ENCODE measurements at regions not wholly inside any gene's neighbourhood (a gene's known extent, or its start where the extent isn't known, plus 50 kb on each side); places are given as distances from the start of the nearest gene placed in this dataset.

DNA sequence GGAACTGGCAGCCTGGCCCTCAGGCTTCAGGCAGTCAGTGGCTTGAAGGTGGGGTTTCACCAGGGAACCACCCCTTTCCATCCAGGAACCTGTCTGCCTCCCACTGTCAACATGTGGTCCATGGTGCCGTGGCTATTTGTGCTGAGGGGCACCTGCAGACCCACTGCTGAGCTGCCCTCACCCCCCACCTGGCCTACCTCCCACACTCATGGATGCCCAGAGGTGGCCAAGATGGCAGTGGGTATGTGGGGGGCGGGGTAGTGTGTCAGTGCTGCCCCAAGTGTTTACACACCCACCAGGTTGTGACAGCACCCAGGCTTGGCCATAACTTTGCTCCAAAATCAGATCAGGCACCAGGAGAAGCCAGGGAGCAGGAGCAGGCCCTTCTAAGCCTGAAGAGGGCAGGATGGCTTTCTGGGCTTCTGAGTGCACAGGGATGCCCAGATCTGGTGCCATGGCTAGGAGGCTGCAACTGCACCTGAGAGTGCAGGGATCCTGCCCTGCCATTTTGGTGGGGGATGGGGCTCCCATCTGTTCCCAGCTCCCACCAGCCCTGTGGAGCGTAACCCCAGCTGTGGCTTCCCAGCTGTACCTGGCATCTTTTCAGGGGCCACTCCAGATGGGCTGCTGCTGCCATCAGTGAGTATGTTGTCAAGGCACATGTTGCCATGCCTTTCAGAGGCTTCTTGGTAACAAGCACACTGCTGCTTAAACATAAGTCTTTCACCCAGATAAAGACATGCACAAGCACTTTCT lies 263.9 kb downstream of the LRIG3 start:
- Histone ChIP-seq H3K9ac (ENCODE audit: low read depth in 1 of 2, low read length in 2 of 2) (no peak overlapping the region), H3K27me3 (ENCODE audit: control insufficient read depth in 4 of 4, insufficient read depth in 4 of 4, low read length in 3 of 4) (no peaks in the 10 kb centered on the region), H3K36me3 (ENCODE audit: control insufficient read depth in 4 of 4, insufficient read depth in 3 of 4, low read depth in 1 of 4, low read length in 3 of 4) (no peaks in the 10 kb centered on the region), H3K9me3 (ENCODE audit: control insufficient read depth in 4 of 4, low read length in 3 of 4) (peaks cover 0 to 11% (median 6%) of the 10 kb centered on the region in 4 donors), H3K27ac (ENCODE audit: low read depth in 1 of 2, low read length in 2 of 2) (no peak overlapping the region), H3K4me1 (ENCODE audit: control insufficient read depth in 4 of 4, insufficient read depth in 4 of 4, low read length in 3 of 4) (no peaks in the 10 kb centered on the region), H3K4me3 (ENCODE audit: low read depth in 1 of 3, low read length in 3 of 3) (no peak overlapping the region)
- 97% methylated on average over 3 of the region's 3 CpGs for WGBS
- TF ChIP-seq HNF4A (conservative IDR thresholded peaks at IDR 0.05): no peak
- no peak for TF ChIP-seq JUND (IDR thresholded peaks at IDR 0.05)
- TF ChIP-seq, protein P1, sequence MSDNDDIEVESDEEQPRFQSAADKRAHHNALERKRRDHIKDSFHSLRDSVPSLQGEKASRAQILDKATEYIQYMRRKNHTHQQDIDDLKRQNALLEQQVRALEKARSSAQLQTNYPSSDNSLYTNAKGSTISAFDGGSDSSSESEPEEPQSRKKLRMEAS (IDR thresholded peaks at IDR 0.05): no peak
- TF ChIP-seq, protein P2, sequence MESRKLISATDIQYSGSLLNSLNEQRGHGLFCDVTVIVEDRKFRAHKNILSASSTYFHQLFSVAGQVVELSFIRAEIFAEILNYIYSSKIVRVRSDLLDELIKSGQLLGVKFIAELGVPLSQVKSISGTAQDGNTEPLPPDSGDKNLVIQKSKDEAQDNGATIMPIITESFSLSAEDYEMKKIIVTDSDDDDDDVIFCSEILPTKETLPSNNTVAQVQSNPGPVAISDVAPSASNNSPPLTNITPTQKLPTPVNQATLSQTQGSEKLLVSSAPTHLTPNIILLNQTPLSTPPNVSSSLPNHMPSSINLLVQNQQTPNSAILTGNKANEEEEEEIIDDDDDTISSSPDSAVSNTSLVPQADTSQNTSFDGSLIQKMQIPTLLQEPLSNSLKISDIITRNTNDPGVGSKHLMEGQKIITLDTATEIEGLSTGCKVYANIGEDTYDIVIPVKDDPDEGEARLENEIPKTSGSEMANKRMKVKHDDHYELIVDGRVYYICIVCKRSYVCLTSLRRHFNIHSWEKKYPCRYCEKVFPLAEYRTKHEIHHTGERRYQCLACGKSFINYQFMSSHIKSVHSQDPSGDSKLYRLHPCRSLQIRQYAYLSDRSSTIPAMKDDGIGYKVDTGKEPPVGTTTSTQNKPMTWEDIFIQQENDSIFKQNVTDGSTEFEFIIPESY (IDR thresholded peaks at IDR 0.05): no peak
- DNase-seq (ENCODE audit: low spot score): no peak

DNA sequence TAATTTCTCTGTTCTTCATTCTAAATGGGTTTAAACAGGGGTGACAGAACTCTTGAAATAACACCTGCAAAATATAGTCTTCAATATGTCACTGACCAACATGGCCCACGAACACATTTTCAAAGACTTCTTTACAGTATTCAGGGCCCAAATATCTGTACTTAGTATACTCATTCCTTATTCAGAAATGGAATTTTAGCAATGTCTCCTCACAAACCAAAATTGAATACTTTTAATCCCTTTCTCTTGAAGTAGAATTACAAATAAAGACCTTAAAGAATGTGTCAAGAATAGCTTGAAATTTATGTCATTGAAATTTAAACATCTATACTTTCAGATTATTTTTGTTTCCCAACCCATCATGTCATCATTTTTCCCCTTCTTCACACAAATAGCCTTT lies 263.1 kb downstream of the LRIG3 start:
- Histone ChIP-seq H3K4me1 (ENCODE audit: control insufficient read depth in 4 of 4, insufficient read depth in 4 of 4, low read length in 3 of 4) (no peaks in the 10 kb centered on the region), H3K9ac (ENCODE audit: low read depth in 1 of 2, low read length in 2 of 2) (no peak overlapping the region), H3K9me3 (ENCODE audit: control insufficient read depth in 4 of 4, low read length in 3 of 4) (peaks cover 0 to 11% (median 6%) of the 10 kb centered on the region in 4 donors), H3K27ac (ENCODE audit: low read depth in 1 of 2, low read length in 2 of 2) (no peak overlapping the region), H3K4me3 (ENCODE audit: low read depth in 1 of 3, low read length in 3 of 3) (no peak overlapping the region), H3K27me3 (ENCODE audit: control insufficient read depth in 4 of 4, insufficient read depth in 4 of 4, low read length in 3 of 4) (no peaks in the 10 kb centered on the region), H3K36me3 (ENCODE audit: control insufficient read depth in 4 of 4, insufficient read depth in 3 of 4, low read depth in 1 of 4, low read length in 3 of 4) (no peaks in the 10 kb centered on the region)
- TF ChIP-seq FOXA2 (IDR thresholded peaks at IDR 0.05): no peak
- TF ChIP-seq EGR1 (IDR thresholded peaks at IDR 0.05; ENCODE audit: low read depth in 2 of 2): no peak
- TF ChIP-seq, protein P1 (IDR thresholded peaks at IDR 0.05): no peak
- TF ChIP-seq FOXA1 (IDR thresholded peaks at IDR 0.05): no peak
- TF ChIP-seq RAD21 (IDR thresholded peaks at IDR 0.05): no peak
- TF ChIP-seq GABPA (IDR thresholded peaks at IDR 0.05 in 1 of 2, conservative IDR thresholded peaks at IDR 0.05 in 1 of 2): no peak
- no peak for TF ChIP-seq SP1 (IDR thresholded peaks at IDR 0.05)
- TF ChIP-seq NR2F2 (IDR thresholded peaks at IDR 0.05): no peak
- TF ChIP-seq, protein P3, sequence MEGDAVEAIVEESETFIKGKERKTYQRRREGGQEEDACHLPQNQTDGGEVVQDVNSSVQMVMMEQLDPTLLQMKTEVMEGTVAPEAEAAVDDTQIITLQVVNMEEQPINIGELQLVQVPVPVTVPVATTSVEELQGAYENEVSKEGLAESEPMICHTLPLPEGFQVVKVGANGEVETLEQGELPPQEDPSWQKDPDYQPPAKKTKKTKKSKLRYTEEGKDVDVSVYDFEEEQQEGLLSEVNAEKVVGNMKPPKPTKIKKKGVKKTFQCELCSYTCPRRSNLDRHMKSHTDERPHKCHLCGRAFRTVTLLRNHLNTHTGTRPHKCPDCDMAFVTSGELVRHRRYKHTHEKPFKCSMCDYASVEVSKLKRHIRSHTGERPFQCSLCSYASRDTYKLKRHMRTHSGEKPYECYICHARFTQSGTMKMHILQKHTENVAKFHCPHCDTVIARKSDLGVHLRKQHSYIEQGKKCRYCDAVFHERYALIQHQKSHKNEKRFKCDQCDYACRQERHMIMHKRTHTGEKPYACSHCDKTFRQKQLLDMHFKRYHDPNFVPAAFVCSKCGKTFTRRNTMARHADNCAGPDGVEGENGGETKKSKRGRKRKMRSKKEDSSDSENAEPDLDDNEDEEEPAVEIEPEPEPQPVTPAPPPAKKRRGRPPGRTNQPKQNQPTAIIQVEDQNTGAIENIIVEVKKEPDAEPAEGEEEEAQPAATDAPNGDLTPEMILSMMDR (IDR thresholded peaks at IDR 0.05; ENCODE audit: low read depth, low read length, missing input control): no peak
- TF ChIP-seq HNF4G (IDR thresholded peaks at IDR 0.05): no peak
- TF ChIP-seq, protein P2 (IDR thresholded peaks at IDR 0.05): no peak
- TF ChIP-seq YY1 (IDR thresholded peaks at IDR 0.05): no peak
- DNase-seq (ENCODE audit: low spot score): no peak
- WGBS: 81% methylated on average over 1 of the region's 1 CpG

Measured in liver (tissue), 8 donors.